K562 (cell line): ENCODE measurements at regions not wholly inside any gene's neighbourhood (a gene's known extent, or its start where the extent isn't known, plus 50 kb on each side); places are given as distances from the start of the nearest gene placed in this dataset.

Experiments used
- CAMTA2 ChIP-seq: fragments of 250-450 bp; sonication (Bioruptor Pico); conservative IDR thresholded peaks from 2 replicates; pipeline ENCODE4 v1.5.1; 2022
- TBL1XR1 ChIP-seq, 2 experiments: IDR thresholded peaks; 2 replicates each; pipeline ENCODE4 v1.6.1; 2012; ENCODE audit warnings: improper control_type of control experiment in 2 of 2, low read length in 2 of 2, mild to moderate bottlenecking in 1 of 2
- ZNF318 ChIP-seq, 2 experiments: fragments of 450-650 bp; IDR thresholded peaks; 2 replicates each; pipeline ENCODE4 v1.6.1; 2016; ENCODE audit warnings: mild to moderate bottlenecking in 2 of 2, borderline replicate concordance in 1 of 2, low read depth in 1 of 2, moderate library complexity in 1 of 2
- ZNF609 ChIP-seq: sonication (generic); formaldehyde crosslinking; IDR thresholded peaks from 2 replicates; pipeline ENCODE4 v1.8.1; 2023; ENCODE audit warnings: missing genetic modification reagents, mild to moderate bottlenecking, borderline replicate concordance

GRCh38 chr9:118961857-118962256, 407.4 kb downstream of the BRINP1 start (continued):
- no peak for TF ChIP-seq ZNF318 (IDR thresholded peaks at IDR 0.05; ENCODE audit: borderline replicate concordance in 1 of 2, low read depth in 1 of 2)
- TF ChIP-seq CAMTA2, result no peak
- no peak for TF ChIP-seq TBL1XR1 (IDR thresholded peaks at IDR 0.05; ENCODE audit: low read length in 2 of 2)
- TF ChIP-seq ZNF609 (CRISPR knock-in tag), result no peak
